Neural cell (in vitro differentiated cells): ENCODE measurements at regions not wholly inside any gene's neighbourhood (a gene's known extent, or its start where the extent isn't known, plus 50 kb on each side); places are given as distances from the start of the nearest gene placed in this dataset.

Source experiments
- H2AFZ ChIP-seq: fragments of 200-600, 300-800 bp; sonication (generic), shearing (Covaris generic); 2 replicates; pipeline ENCODE4 v1.6.0; 2014; ENCODE audit warnings: low read depth, mild to moderate bottlenecking, antibody characterized with exemption, low read length, moderate library complexity
- H3F3A ChIP-seq: fragments of 200-600 bp; shearing (Covaris generic); 2 replicates; pipeline ENCODE4 v1.6.1; 2016; ENCODE audit warnings: mild to moderate bottlenecking, moderate library complexity, mixed read lengths, antibody characterized with exemption, low read length; ENCODE audit not compliant: insufficient read depth, poor library complexity, severe bottlenecking
- H3K27ac ChIP-seq: fragments of 200-600, 300-800 bp; sonication (generic), shearing (Covaris generic); 2 replicates; pipeline ENCODE4 v1.5.1; 2014; ENCODE audit warnings: mild to moderate bottlenecking, low read length, moderate library complexity
- H3K27me3 ChIP-seq: fragments of 300-800, 200-600 bp; sonication (generic), shearing (Covaris generic); 2 replicates; pipeline ENCODE4 v1.6.0; 2014; ENCODE audit warnings: mild to moderate bottlenecking, low read depth, low read length, moderate library complexity; ENCODE audit not compliant: insufficient read depth
- H3K36me3 ChIP-seq: fragments of 300-800, 200-600 bp; sonication (generic), shearing (Covaris generic); 2 replicates; pipeline ENCODE4 v1.5.1; 2014; ENCODE audit warnings: mild to moderate bottlenecking, antibody characterized with exemption, low read length, moderate library complexity; ENCODE audit not compliant: insufficient read depth
- H3K4me2 ChIP-seq: fragments of 300-800, 200-600 bp; sonication (generic), shearing (Covaris generic); 2 replicates; pipeline ENCODE4 v1.6.0; 2014; ENCODE audit warnings: mild to moderate bottlenecking, low read length
- H3K4me3 ChIP-seq: fragments of 300-800, 200-600 bp; sonication (generic), shearing (Covaris generic); 2 replicates; pipeline ENCODE4 v1.5.1; 2014; ENCODE audit warnings: mild to moderate bottlenecking, low read length, moderate library complexity
- H3K79me2 ChIP-seq: fragments of 200-600 bp; shearing (Covaris generic); replicated peaks from 2 replicates; pipeline ENCODE4 v1.6.0; 2014; ENCODE audit warnings: mild to moderate bottlenecking, low read length, moderate library complexity; ENCODE audit not compliant: insufficient read depth
- H3K9ac ChIP-seq: fragments of 300-800, 200-600 bp; sonication (generic), shearing (Covaris generic); 2 replicates; pipeline ENCODE4 v1.6.1; 2016; ENCODE audit warnings: mild to moderate bottlenecking, low read length, mixed read lengths
- H3K9me2 ChIP-seq: fragments of 200-600 bp; shearing (Covaris generic); 2 replicates; pipeline ENCODE4 v1.6.1; 2016; ENCODE audit warnings: mild to moderate bottlenecking, low read length, mixed read lengths; ENCODE audit not compliant: insufficient read depth
- H3K9me3 ChIP-seq: fragments of 200-600, 300-800 bp; sonication (generic), shearing (Covaris generic); 2 replicates; pipeline ENCODE4 v1.6.1; 2016; ENCODE audit warnings: mild to moderate bottlenecking, mixed run types, low read length, moderate library complexity, mixed read lengths
- H4K20me1 ChIP-seq: fragments of 200-600 bp; shearing (Covaris generic); 2 replicates; pipeline ENCODE4 v1.6.1; 2016; ENCODE audit warnings: mild to moderate bottlenecking, mixed run types; ENCODE audit not compliant: insufficient read depth
- CTCF ChIP-seq: fragments of 450-650 bp; IDR thresholded peaks from 2 replicates; pipeline ENCODE4 v1.5.1; 2014; ENCODE audit warnings: antibody characterized with exemption, mild to moderate bottlenecking, moderate library complexity; ENCODE audit not compliant: poor library complexity, severe bottlenecking
- EP300 ChIP-seq: fragments of 450-650 bp; conservative IDR thresholded peaks from 2 replicates; pipeline ENCODE4 v1.6.1; 2014; ENCODE audit warnings: antibody characterized with exemption, mild to moderate bottlenecking, moderate library complexity; ENCODE audit not compliant: poor library complexity, severe bottlenecking
- EZH2 ChIP-seq: fragments of 200-600, 300-800 bp; shearing (Covaris generic), sonication (generic); IDR thresholded peaks from 2 replicates; pipeline ENCODE4 v1.6.1; 2014; ENCODE audit warnings: antibody characterized with exemption, low read length, borderline replicate concordance, mild to moderate bottlenecking; ENCODE audit not compliant: insufficient read depth, poor library complexity, severe bottlenecking
- MXI1 ChIP-seq: fragments of 450-650 bp; conservative IDR thresholded peaks from 2 replicates; pipeline ENCODE4 v1.6.1; 2014; ENCODE audit warnings: antibody characterized with exemption, mild to moderate bottlenecking; ENCODE audit not compliant: poor library complexity, severe bottlenecking
- POLR2AphosphoS5 ChIP-seq: IDR thresholded peaks from 2 replicates; pipeline ENCODE4 v1.6.1; 2012
- RAD21 ChIP-seq: fragments of 450-650 bp; conservative IDR thresholded peaks from 2 replicates; pipeline ENCODE4 v1.6.1; 2014; ENCODE audit warnings: antibody characterized with exemption, mild to moderate bottlenecking, moderate library complexity
- REST ChIP-seq: IDR thresholded peaks from 2 replicates; pipeline ENCODE4 v1.6.1; 2012; ENCODE audit warnings: borderline replicate concordance
- SMC3 ChIP-seq: fragments of 450-650 bp; conservative IDR thresholded peaks from 2 replicates; pipeline ENCODE4 v1.6.1; 2014; ENCODE audit warnings: antibody characterized with exemption, mild to moderate bottlenecking, moderate library complexity; ENCODE audit not compliant: poor library complexity
- TAF1 ChIP-seq: IDR thresholded peaks from 2 replicates; pipeline ENCODE4 v1.6.1; 2012; ENCODE audit warnings: low read depth

GRCh38 chr9:99479929-99480328, 257.8 kb downstream of the SEC61B start:
- H2AFZ ChIP-seq = no peak overlapping the region
- H3K27me3 ChIP-seq = no peaks in the 10 kb centered on the region
- H3K27ac ChIP-seq = no peak overlapping the region
- no peaks in the 10 kb centered on the region for H3K36me3 ChIP-seq
- no peak overlapping the region for H3K4me3 ChIP-seq
- no peaks in the 10 kb centered on the region for H3F3A ChIP-seq
- H3K79me2 ChIP-seq = no peaks in the 10 kb centered on the region
- no peaks in the 10 kb centered on the region for H3K9me2 ChIP-seq
- TF ChIP-seq POLR2AphosphoS5 (no peak), TAF1 (no peak), SMC3 (no peak), REST (no peak), CTCF (no peak), RAD21 (no peak), EP300 (no peak), MXI1 (no peak), EZH2 (no peak)
- no peak overlapping the region for H3K4me2 ChIP-seq
- H3K9me3 ChIP-seq = no peaks in the 10 kb centered on the region
- H3K9ac ChIP-seq = no peak overlapping the region
- no peaks in the 10 kb centered on the region for H4K20me1 ChIP-seq

GRCh38 chr9:99485459-99485858, 263.4 kb downstream of the SEC61B start:
- no peaks in the 10 kb centered on the region for H3K9me2 ChIP-seq
- H2AFZ ChIP-seq = no peak overlapping the region
- no peaks in the 10 kb centered on the region for H3K27me3 ChIP-seq
- peaks cover 6% of the 10 kb centered on the region for H3F3A ChIP-seq
- H4K20me1 ChIP-seq = no peaks in the 10 kb centered on the region
- no peaks in the 10 kb centered on the region for H3K79me2 ChIP-seq
- H3K4me2 ChIP-seq = no peak overlapping the region
- TF ChIP-seq EP300 (no peak), CTCF (no peak), POLR2AphosphoS5 (no peak), SMC3 (no peak), EZH2 (no peak), REST (no peak), RAD21 (no peak), TAF1 (no peak), MXI1 (no peak)
- no peaks in the 10 kb centered on the region for H3K36me3 ChIP-seq
- H3K9ac ChIP-seq = no peak overlapping the region
- no peak overlapping the region for H3K4me3 ChIP-seq
- no peaks in the 10 kb centered on the region for H3K9me3 ChIP-seq
- H3K27ac ChIP-seq = peak overlapping the region; percentile 96
